ENCODE measurements at regions not wholly inside any gene's neighbourhood (a gene's known extent, or its start where the extent isn't known, plus 50 kb on each side); places are given as distances from the start of the nearest gene placed in this dataset.

DNA sequence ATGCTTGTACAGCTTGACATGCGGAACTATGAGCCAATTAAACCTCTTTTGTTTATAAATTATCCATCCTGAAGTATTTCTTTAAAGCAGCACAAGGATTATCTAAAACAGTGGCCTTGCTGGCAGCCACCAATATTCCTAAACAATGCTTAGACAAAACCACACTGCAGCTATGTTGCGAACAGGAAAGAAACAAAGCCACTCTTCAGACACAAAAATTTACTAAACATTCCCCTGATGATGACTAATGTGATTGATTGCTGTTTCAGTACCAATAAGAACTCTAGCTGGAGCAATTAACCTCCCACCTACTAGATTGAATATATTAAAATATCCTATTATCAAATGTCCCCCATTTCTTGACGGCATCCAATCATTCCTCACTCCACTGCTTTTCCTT is 325.8 kb upstream of the REG3G start:
- no peak overlapping the region for H3K4me3 ChIP-seq (ENCODE audit: low read depth, low read length)
- TF ChIP-seq, protein P1, sequence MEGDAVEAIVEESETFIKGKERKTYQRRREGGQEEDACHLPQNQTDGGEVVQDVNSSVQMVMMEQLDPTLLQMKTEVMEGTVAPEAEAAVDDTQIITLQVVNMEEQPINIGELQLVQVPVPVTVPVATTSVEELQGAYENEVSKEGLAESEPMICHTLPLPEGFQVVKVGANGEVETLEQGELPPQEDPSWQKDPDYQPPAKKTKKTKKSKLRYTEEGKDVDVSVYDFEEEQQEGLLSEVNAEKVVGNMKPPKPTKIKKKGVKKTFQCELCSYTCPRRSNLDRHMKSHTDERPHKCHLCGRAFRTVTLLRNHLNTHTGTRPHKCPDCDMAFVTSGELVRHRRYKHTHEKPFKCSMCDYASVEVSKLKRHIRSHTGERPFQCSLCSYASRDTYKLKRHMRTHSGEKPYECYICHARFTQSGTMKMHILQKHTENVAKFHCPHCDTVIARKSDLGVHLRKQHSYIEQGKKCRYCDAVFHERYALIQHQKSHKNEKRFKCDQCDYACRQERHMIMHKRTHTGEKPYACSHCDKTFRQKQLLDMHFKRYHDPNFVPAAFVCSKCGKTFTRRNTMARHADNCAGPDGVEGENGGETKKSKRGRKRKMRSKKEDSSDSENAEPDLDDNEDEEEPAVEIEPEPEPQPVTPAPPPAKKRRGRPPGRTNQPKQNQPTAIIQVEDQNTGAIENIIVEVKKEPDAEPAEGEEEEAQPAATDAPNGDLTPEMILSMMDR (IDR thresholded peaks at IDR 0.05; ENCODE audit: insufficient read depth, low read depth, low read length), result no peak
- DNase-seq (ENCODE audit: low read depth), result no peak

DNA sequence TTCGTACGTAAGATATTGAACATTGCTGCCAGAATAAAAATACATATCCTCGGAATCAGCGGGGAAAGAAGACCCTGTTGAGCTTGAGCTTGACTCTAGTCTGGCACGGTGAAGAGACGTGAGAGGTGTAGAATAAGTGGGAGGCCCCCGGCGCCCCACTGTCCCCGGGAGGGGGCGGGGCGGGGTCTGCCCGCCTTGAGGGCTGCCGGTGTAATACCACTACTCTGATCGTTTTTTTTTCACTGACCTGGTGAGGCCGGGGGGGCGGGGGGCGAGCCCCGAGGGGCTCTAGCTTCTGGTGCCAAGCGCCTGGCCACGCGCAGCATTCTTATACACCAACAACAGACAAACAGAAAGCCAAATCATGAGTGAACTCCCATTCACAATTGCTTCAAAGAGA is 324.0 kb upstream of the REG3G start:
- no peak overlapping the region for H3K4me3 ChIP-seq (ENCODE audit: low read depth, low read length)
- peak; percentile 9 for DNase-seq (ENCODE audit: low read depth)
- TF ChIP-seq, protein P1 (IDR thresholded peaks at IDR 0.05; ENCODE audit: insufficient read depth, low read depth, low read length), result no peak

DNA sequence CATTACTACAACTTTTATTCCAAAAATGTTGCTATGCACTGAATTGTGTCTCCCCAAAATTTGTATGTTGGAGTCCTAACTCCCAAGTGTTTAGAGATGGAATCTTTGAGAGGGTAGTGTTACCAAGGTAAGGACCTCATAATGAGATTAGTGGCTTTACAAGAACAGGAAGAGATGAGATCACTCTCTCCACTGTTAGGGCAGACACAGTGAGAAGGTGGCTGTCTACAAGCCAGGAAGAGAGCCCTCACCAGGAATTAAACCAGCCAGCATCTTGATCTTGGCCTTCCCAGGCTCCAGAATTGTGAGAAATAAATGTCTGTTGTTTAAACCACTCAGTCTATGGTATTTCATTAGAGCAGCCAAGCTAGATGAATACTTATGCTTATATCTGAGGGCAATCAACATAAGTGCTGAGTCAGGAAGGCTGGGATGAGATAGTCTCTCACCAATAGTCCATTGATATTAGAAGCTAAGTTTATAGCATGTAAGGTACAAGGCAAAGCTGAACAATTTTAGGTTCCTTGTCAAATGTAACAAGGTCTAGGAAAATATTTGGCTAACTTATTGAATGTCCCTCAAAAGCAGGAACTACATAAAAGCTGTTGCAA is 317.6 kb upstream of the REG3G start:
- no peak overlapping the region for H3K4me3 ChIP-seq (ENCODE audit: low read depth, low read length)
- TF ChIP-seq, protein P1 (IDR thresholded peaks at IDR 0.05; ENCODE audit: insufficient read depth, low read depth, low read length), result no peak
- DNase-seq (ENCODE audit: low read depth), result no peak

DNA sequence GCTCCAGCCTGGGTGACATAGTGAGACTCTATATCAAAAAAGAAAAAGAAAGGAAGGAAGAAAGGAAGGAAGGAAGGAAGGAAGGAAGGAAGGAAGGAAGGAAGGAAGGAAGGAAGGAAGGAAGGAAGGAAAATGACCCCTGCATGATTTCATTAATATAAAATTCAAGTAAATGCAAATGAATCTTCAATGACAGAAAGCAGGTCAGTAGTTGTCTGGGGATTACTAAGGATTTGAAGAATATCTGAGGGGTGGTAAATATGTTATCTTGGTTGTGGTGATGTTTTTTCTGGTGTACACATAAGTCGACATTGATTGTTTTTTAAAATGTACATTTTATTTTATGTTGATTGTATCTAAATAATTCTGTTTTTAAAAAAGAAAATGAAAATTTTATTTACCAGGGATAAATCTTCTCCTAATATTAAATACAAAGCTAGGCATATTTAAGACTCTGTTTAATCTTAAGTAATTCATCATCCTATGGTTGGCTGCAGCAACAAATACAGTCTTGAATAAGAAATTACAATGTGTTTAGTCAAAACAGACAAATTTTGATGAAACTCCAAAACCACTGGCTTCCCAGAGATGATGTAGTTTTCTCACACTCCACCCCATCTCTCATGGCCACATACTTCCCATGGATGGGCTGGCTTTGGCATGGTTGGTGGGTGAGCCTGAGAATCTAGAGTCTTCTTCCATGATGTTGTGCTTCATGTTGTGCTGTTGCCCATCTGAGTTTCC is 314.7 kb upstream of the REG3G start:
- TF ChIP-seq, protein P1 (IDR thresholded peaks at IDR 0.05; ENCODE audit: insufficient read depth, low read depth, low read length), result no peak
- DNase-seq (ENCODE audit: low read depth), result no peak

DNA sequence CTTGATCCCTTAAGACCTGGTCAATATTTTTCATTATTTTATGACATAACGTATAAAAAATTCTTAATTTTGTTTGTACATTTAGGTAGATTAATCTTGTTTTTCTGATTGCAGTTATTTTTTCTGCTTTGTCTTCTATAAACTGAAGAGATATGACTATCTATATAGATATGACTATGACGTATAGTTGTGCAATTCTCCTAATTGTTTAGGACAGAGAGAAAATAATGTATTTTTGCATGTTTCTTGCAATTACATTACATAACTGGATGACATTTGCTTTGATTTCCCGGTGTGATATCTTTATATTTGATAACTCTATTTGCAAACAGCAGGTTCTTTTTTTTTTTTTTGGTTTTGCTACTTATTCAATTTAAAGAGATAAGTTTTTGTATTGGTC is 310.2 kb upstream of the REG3G start:
- no peak overlapping the region for H3K4me3 ChIP-seq (ENCODE audit: low read depth, low read length)
- DNase-seq (ENCODE audit: low read depth), result no peak
- TF ChIP-seq, protein P1 (IDR thresholded peaks at IDR 0.05; ENCODE audit: insufficient read depth, low read depth, low read length), result no peak

More for the DNA sequence above, 314.7 kb upstream of the REG3G start:
- no peak overlapping the region for H3K4me3 ChIP-seq (ENCODE audit: low read depth, low read length)

DNA sequence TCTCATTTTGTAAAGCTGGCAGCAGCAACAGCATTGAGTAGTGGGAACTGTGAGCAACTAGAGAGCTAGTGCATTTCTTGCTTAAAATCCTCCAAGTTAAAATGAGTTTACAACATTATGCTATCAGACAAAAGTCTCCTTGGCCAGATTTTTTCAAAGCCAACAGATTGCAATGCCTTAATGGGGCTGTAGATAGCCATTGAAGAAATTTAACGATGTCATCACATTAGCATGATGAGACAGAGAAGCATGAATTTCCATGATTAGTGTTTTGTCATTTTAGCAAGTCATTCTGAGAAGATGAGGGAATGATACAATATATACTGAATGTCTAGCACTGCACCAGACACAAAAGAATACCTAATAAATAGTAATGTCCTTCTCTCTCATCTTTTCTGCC is 307.5 kb upstream of the REG3G start:
- H3K4me3 ChIP-seq (ENCODE audit: low read depth, low read length), result no peak overlapping the region
- TF ChIP-seq, protein P1 (IDR thresholded peaks at IDR 0.05; ENCODE audit: insufficient read depth, low read depth, low read length), result no peak
- no peak for DNase-seq (ENCODE audit: low read depth)

Measured in fibroblast of villous mesenchyme (primary cell).